Thoracic aorta (tissue), 2 donors: ENCODE measurements at regions not wholly inside any gene's neighbourhood (a gene's known extent, or its start where the extent isn't known, plus 50 kb on each side); places are given as distances from the start of the nearest gene placed in this dataset.

Source experiments
- ATAC-seq: fragments of 150-250 bp; one replicate; pipeline ENCODE4 v1.8.0; 2017; ENCODE audit warnings: low read depth; ENCODE audit not compliant: insufficient number of reproducible peaks, low FRiP score
- DNase-seq: peaks from one replicate; pipeline ENCODE4 v3.0.0-alpha.2; 2020; ENCODE audit warnings: low spot score
- H3K27ac ChIP-seq, 2 donors: fragments of 200-600 bp; sonication (generic); 1 replicate in 1 of 2; 2 replicates in 1 of 2; pipeline ENCODE4 v1.5.1; 2016; ENCODE audit warnings: mild to moderate bottlenecking in 2 of 2, moderate library complexity in 2 of 2
- H3K27me3 ChIP-seq: fragments of 200-600 bp; sonication (generic); replicated peaks from 2 replicates; pipeline ENCODE4 v1.6.0; 2016; ENCODE audit warnings: mild to moderate bottlenecking; ENCODE audit not compliant: insufficient read depth
- H3K36me3 ChIP-seq: fragments of 200-600 bp; sonication (generic); one replicate; pipeline ENCODE4 v1.5.1; 2016
- H3K4me1 ChIP-seq, 2 donors: fragments of 200-600 bp; sonication (generic); 1 replicate in 1 of 2; 2 replicates in 1 of 2; pipeline versions ENCODE4 v1.5.1 to v1.6.0; 2016; ENCODE audit warnings: low read depth in 2 of 2, mild to moderate bottlenecking in 1 of 2; ENCODE audit not compliant: control insufficient read depth in 1 of 2
- H3K4me3 ChIP-seq: fragments of 200-600 bp; sonication (generic); 2 replicates; pipeline ENCODE4 v1.5.1; 2016; ENCODE audit warnings: mild to moderate bottlenecking
- H3K9me3 ChIP-seq: fragments of 200-600 bp; sonication (generic); 2 replicates; pipeline ENCODE4 v1.5.1; 2016
- TF ChIP-seq, protein P1 (sequence below): fragments of 200-600 bp; sonication (generic); IDR thresholded peaks from one replicate; pipeline ENCODE4 v1.5.1; 2019; ENCODE audit warnings: antibody characterized with exemption

DNA sequence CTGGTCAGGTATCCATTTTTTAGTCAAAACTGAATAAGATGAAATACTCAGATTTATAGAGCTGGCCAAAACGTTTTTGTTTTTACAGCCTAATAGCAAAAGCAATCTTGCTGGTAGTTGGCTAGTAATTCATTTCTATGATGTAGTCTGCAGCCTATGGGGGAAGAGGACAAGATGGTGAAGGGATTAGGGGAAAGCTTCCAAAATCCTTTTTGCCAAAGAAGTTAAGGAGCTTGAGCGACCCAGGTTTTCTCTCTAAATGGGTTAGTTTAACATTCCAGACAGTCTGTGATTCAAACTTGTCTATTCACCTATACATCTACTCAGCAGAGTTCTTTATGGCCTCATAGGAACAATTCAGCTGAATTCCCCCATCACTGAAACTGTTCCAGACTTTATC, 89.8 kb upstream of the SPRY1 start:
- no peak for ATAC-seq
- no peaks in the 10 kb centered on the region for H3K27me3 ChIP-seq
- no peaks in the 10 kb centered on the region for H3K9me3 ChIP-seq
- no peak overlapping the region for H3K27ac ChIP-seq
- H3K36me3 ChIP-seq = no peaks in the 10 kb centered on the region
- H3K4me1 ChIP-seq = no peaks in the 10 kb centered on the region
- no peak overlapping the region for H3K4me3 ChIP-seq
- no peak for DNase-seq
- TF ChIP-seq, protein P1, sequence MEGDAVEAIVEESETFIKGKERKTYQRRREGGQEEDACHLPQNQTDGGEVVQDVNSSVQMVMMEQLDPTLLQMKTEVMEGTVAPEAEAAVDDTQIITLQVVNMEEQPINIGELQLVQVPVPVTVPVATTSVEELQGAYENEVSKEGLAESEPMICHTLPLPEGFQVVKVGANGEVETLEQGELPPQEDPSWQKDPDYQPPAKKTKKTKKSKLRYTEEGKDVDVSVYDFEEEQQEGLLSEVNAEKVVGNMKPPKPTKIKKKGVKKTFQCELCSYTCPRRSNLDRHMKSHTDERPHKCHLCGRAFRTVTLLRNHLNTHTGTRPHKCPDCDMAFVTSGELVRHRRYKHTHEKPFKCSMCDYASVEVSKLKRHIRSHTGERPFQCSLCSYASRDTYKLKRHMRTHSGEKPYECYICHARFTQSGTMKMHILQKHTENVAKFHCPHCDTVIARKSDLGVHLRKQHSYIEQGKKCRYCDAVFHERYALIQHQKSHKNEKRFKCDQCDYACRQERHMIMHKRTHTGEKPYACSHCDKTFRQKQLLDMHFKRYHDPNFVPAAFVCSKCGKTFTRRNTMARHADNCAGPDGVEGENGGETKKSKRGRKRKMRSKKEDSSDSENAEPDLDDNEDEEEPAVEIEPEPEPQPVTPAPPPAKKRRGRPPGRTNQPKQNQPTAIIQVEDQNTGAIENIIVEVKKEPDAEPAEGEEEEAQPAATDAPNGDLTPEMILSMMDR = no peak

- no peak for DNase-seq
These were observed 87.9 kb upstream of the SPRY1 start for GRCh38 chr4:123308667-123309066.

DNA sequence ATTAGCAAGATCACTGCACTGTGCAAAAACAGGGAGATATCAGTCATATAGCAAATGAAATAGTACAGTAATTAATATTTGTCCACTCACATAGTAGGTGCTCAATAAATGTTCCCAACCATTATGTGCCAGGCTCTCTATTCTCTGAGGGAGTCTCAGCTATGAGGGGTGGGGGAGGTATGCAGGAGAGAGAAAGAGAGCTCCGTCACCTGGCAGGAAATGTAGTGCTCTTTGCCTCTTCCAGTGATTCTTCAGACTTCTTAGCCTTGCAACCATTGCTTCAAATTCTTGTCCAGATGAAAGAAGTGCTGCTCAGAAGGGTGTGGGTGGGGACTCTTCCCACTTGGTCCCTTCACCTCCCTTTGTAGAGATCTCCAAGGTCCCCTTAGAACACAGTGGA, 84.5 kb upstream of the SPRY1 start:
- ATAC-seq (no peak), DNase-seq (no peak)
- H3K27me3 ChIP-seq = no peaks in the 10 kb centered on the region
- no peaks in the 10 kb centered on the region for H3K4me1 ChIP-seq
- H3K4me3 ChIP-seq = no peak overlapping the region
- H3K27ac ChIP-seq = no peak overlapping the region
- TF ChIP-seq, protein P1 = no peak
- H3K36me3 ChIP-seq = no peaks in the 10 kb centered on the region
- H3K9me3 ChIP-seq = no peaks in the 10 kb centered on the region

More at GRCh38 chr4:123308667-123309066, 87.9 kb upstream of the SPRY1 start:
- H3K9me3 ChIP-seq = no peaks in the 10 kb centered on the region
- ATAC-seq = no peak
- no peaks in the 10 kb centered on the region for H3K36me3 ChIP-seq
- TF ChIP-seq, protein P1 = no peak
- H3K4me1 ChIP-seq = no peaks in the 10 kb centered on the region
- no peak overlapping the region for H3K27ac ChIP-seq
- no peaks in the 10 kb centered on the region for H3K27me3 ChIP-seq
- no peak overlapping the region for H3K4me3 ChIP-seq

- Histone ChIP-seq H3K4me1 (no peaks in the 10 kb centered on the region), H3K9me3 (no peaks in the 10 kb centered on the region), H3K27ac (no peak overlapping the region), H3K4me3 (no peak overlapping the region), H3K27me3 (no peaks in the 10 kb centered on the region), H3K36me3 (no peaks in the 10 kb centered on the region)
- ATAC-seq = no peak
- TF ChIP-seq, protein P1 = no peak
- no peak for DNase-seq
These were observed 83.5 kb upstream of the SPRY1 start for GRCh38 chr4:123312951-123313592.

DNA sequence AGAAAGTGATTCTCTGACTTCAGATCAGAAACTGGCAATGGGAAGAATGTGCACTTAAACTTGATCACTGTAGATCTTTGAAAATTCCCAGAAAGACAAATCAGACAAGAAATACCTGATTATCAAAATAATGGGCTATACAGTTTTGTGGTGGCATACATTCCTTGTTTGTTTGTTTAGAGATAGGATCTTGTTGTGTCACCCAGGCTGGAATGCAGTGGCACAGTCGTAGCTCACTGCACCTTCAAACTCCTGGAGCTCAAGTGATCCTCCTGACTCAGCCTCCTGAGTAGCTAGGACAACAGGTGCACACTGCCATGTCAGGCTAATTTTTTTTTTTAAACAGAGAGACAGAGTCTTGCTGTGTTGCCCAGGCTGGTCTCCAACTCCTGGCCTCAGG, 81.0 kb upstream of the SPRY1 start:
- H3K4me1 ChIP-seq = no peaks in the 10 kb centered on the region
- H3K27ac ChIP-seq = no peak overlapping the region
- no peaks in the 10 kb centered on the region for H3K27me3 ChIP-seq
- H3K36me3 ChIP-seq = no peaks in the 10 kb centered on the region
- no peak overlapping the region for H3K4me3 ChIP-seq
- TF ChIP-seq, protein P1 = no peak
- ATAC-seq = no peak
- no peak for DNase-seq
- H3K9me3 ChIP-seq = no peaks in the 10 kb centered on the region
